Activated CD8-positive, alpha-beta T cell treated with anti-CD3 and anti-CD28 coated beads for 36 hours (primary cell): ENCODE measurements at regions not wholly inside any gene's neighbourhood (a gene's known extent, or its start where the extent isn't known, plus 50 kb on each side); places are given as distances from the start of the nearest gene placed in this dataset.

Experiments
- ATAC-seq: fragments of 200-7000 bp; cut with Tn5 transposase; one replicate; pipeline ENCODE4 v1.10.0; 2021; ENCODE audit warnings: mild to moderate bottlenecking, moderate library complexity
- CTCF ChIA-PET: fragments of 350-600 bp; sonication (Branson Sonifier 250); formaldehyde crosslinking; loops from one replicate; lab custom pipeline; 2021; ENCODE audit warnings: antibody characterized with exemption; lab: Charles Lee
- POLR2A ChIA-PET: fragments of 350-600 bp; sonication (Branson Sonifier 250); formaldehyde crosslinking; loops from one replicate; lab custom pipeline; 2021; ENCODE audit warnings: antibody characterized with exemption; lab: Charles Lee
- DNase-seq: peaks from one replicate; pipeline ENCODE4 v3.0.0-alpha.2; 2020
- H3K27ac Mint-ChIP-seq: one replicate; pipeline ENCODE4 v1.8.0; 2021; ENCODE audit warnings: mild to moderate bottlenecking, mixed read lengths
- H3K27me3 Mint-ChIP-seq: one replicate; pipeline ENCODE4 v1.8.0; 2021; ENCODE audit warnings: mixed read lengths
- H3K36me3 Mint-ChIP-seq: one replicate; pipeline ENCODE4 v1.8.0; 2021; ENCODE audit warnings: low read depth, mixed read lengths
- H3K4me1 Mint-ChIP-seq: one replicate; pipeline ENCODE4 v1.8.0; 2021; ENCODE audit warnings: low read depth, mixed read lengths
- H3K4me3 Mint-ChIP-seq: one replicate; pipeline ENCODE4 v1.8.0; 2021; ENCODE audit warnings: mild to moderate bottlenecking, moderate library complexity, mixed read lengths
- H3K9me3 Mint-ChIP-seq: one replicate; pipeline ENCODE4 v1.8.0; 2021; ENCODE audit warnings: mixed read lengths
- CTCF ChIP-seq: fragments of 200-600 bp; IDR thresholded peaks from one replicate; pipeline ENCODE4 v1.8.0; 2022; ENCODE audit warnings: antibody characterized with exemption, mild to moderate bottlenecking
- intact Hi-C: fragments of 100-400 bp; cut with micrococcal nuclease; formaldehyde crosslinking; loops from one replicate; pipeline ENCODE4 v1.10.0; 2022

GRCh38 chr11:87583931-87584330, 546.2 kb downstream of the TMEM135 start:
- DNase-seq (no peak), ATAC-seq (no peak)
- no peak overlapping the region for H3K4me3 Mint-ChIP-seq
- no peaks in the 10 kb centered on the region for H3K36me3 Mint-ChIP-seq
- H3K27me3 Mint-ChIP-seq = no peaks in the 10 kb centered on the region
- intact Hi-C loops = no loop called here
- ChIA-PET CTCF (no interaction called here), POLR2A (no interaction called here)
- H3K4me1 Mint-ChIP-seq = no peaks in the 10 kb centered on the region
- no peak for TF ChIP-seq CTCF
- H3K9me3 Mint-ChIP-seq = peaks cover 2% of the 10 kb centered on the region
- H3K27ac Mint-ChIP-seq = no peak overlapping the region

GRCh38 chr11:87575088-87575487, 537.4 kb downstream of the TMEM135 start:
- H3K4me1 Mint-ChIP-seq = no peaks in the 10 kb centered on the region
- ATAC-seq = no peak
- ChIA-PET CTCF (no interaction called here), POLR2A (interaction anchor here (0.6 kb wide), 1 partner anchor 1813 kb away, joined by 3 read pairs; no protein-coding TSS in a partner anchor)
- intact Hi-C loops = no loop called here
- H3K4me3 Mint-ChIP-seq = no peak overlapping the region
- H3K27me3 Mint-ChIP-seq = no peaks in the 10 kb centered on the region
- no peaks in the 10 kb centered on the region for H3K36me3 Mint-ChIP-seq
- H3K27ac Mint-ChIP-seq = no peak overlapping the region
- TF ChIP-seq CTCF = no peak
- H3K9me3 Mint-ChIP-seq = no peaks in the 10 kb centered on the region
- no peak for DNase-seq

GRCh38 chr11:87574193-87574592, 536.5 kb downstream of the TMEM135 start:
- no peaks in the 10 kb centered on the region for H3K27me3 Mint-ChIP-seq
- no peak for DNase-seq
- no peak overlapping the region for H3K27ac Mint-ChIP-seq
- no peak for ATAC-seq
- H3K36me3 Mint-ChIP-seq = no peaks in the 10 kb centered on the region
- no peak for TF ChIP-seq CTCF
- CTCF ChIA-PET = interaction anchor here (0.6 to 1.6 kb wide), 2 partner anchors 12 to 979 kb away, joined by 3 read pairs; no protein-coding TSS in a partner anchor
- H3K4me3 Mint-ChIP-seq = no peak overlapping the region
- intact Hi-C loops = no loop called here
- POLR2A ChIA-PET = no interaction called here
- H3K4me1 Mint-ChIP-seq = no peaks in the 10 kb centered on the region
- no peaks in the 10 kb centered on the region for H3K9me3 Mint-ChIP-seq

GRCh38 chr11:87573708-87574107, 536.0 kb downstream of the TMEM135 start:
- Mint-ChIP-seq H3K9me3 (no peaks in the 10 kb centered on the region), H3K4me1 (no peaks in the 10 kb centered on the region), H3K27me3 (no peaks in the 10 kb centered on the region), H3K4me3 (no peak overlapping the region), H3K27ac (no peak overlapping the region), H3K36me3 (no peaks in the 10 kb centered on the region)
- ChIA-PET CTCF (interaction anchor here (0.6 to 1.6 kb wide), 2 partner anchors 12 to 979 kb away, joined by 3 read pairs; no protein-coding TSS in a partner anchor), POLR2A (no interaction called here)
- TF ChIP-seq CTCF = no peak
- no peak for ATAC-seq
- no peak for DNase-seq
- intact Hi-C loops = no loop called here

GRCh38 chr11:87572881-87573280, 535.1 kb downstream of the TMEM135 start:
- no peak for ATAC-seq
- no peaks in the 10 kb centered on the region for H3K4me1 Mint-ChIP-seq
- CTCF ChIA-PET = interaction anchor here (1.6 kb wide), 1 partner anchor 11 kb away, joined by 3 read pairs; no protein-coding TSS in a partner anchor
- no peaks in the 10 kb centered on the region for H3K36me3 Mint-ChIP-seq
- no peak overlapping the region for H3K27ac Mint-ChIP-seq
- H3K27me3 Mint-ChIP-seq = no peaks in the 10 kb centered on the region
- DNase-seq = no peak
- TF ChIP-seq CTCF = no peak
- H3K9me3 Mint-ChIP-seq = no peaks in the 10 kb centered on the region
- intact Hi-C loops = no loop called here
- no peak overlapping the region for H3K4me3 Mint-ChIP-seq
- POLR2A ChIA-PET = no interaction called here
